ENCODE measurements at regions not wholly inside any gene's neighbourhood (a gene's known extent, or its start where the extent isn't known, plus 50 kb on each side); places are given as distances from the start of the nearest gene placed in this dataset.

- no peak for TF ChIP-seq POLR2AphosphoS5 (IDR thresholded peaks at IDR 0.05)
- no peak for TF ChIP-seq CTCF (IDR thresholded peaks at IDR 0.05)
Observed at GRCh38 chr13:107830804-107831203, 384.5 kb downstream of the LIG4 start.

All from breast epithelium (tissue), 3 donors.